Panc1 (cell line): ENCODE measurements at regions not wholly inside any gene's neighbourhood (a gene's known extent, or its start where the extent isn't known, plus 50 kb on each side); places are given as distances from the start of the nearest gene placed in this dataset.

Source experiments
- ATAC-seq: fragments of 200-7000 bp; cut with Tn5 transposase; 2 replicates; pipeline ENCODE4 v1.9.1; 2020; ENCODE audit warnings: mild to moderate bottlenecking, moderate library complexity
- BruUV-seq: library from RNA; stranded (reverse); fragments of 400-500 nt; replicated peaks from 2 replicates; lab custom pipeline; 2021; lab: Mats Ljungman, UMichigan
- CTCF ChIA-PET: fragments of 300-600 bp; sonication (Branson Sonifier 250); formaldehyde crosslinking; loops from one replicate; lab custom pipeline; 2022; ENCODE audit warnings: antibody characterized with exemption; lab: Charles Lee
- POLR2A ChIA-PET: fragments of 300-600 bp; sonication (Branson Sonifier 250); formaldehyde crosslinking; loops from one replicate; lab custom pipeline; 2022; ENCODE audit warnings: antibody characterized with exemption; lab: Charles Lee
- DNase-seq: peaks from one replicate; pipeline ENCODE4 v3.0.0-alpha.2; 2010; ENCODE audit warnings: low read depth, low spot score
- H3K27ac ChIP-seq: 2 replicates; pipeline ENCODE4 v1.5.1; 2011; ENCODE audit warnings: mild to moderate bottlenecking, low read length, inconsistent platforms
- H3K27me3 ChIP-seq: fragments of 200-500 bp; sonication (Bioruptor generic); 2 replicates; pipeline ENCODE4 v1.6.0; 2014; ENCODE audit warnings: low read length, inconsistent platforms; ENCODE audit not compliant: control insufficient read depth, insufficient read depth
- H3K36me3 ChIP-seq: fragments of 200-500 bp; sonication (Bioruptor generic); 2 replicates; pipeline ENCODE4 v1.5.1; 2014; ENCODE audit warnings: inconsistent platforms, mild to moderate bottlenecking, low read length, moderate library complexity; ENCODE audit not compliant: control insufficient read depth, insufficient read depth
- H3K4me1 ChIP-seq: 2 replicates; pipeline ENCODE4 v1.5.1; 2011; ENCODE audit warnings: inconsistent platforms, mild to moderate bottlenecking, low read length, moderate library complexity; ENCODE audit not compliant: control insufficient read depth, insufficient read depth
- H3K4me3 ChIP-seq, 2 experiments: 2 replicates each; pipeline ENCODE4 v1.5.1; 2011 to 2012; ENCODE audit warnings: low read depth in 2 of 2, low read length in 2 of 2, mild to moderate bottlenecking in 2 of 2, inconsistent platforms in 1 of 2, moderate library complexity in 1 of 2
- H3K9me3 ChIP-seq: fragments of 200-500 bp; sonication (Bioruptor generic); 2 replicates; pipeline ENCODE4 v1.5.1; 2014; ENCODE audit warnings: low read depth, mild to moderate bottlenecking, inconsistent platforms, low read length, moderate library complexity; ENCODE audit not compliant: control insufficient read depth, insufficient read depth
- POLR2AphosphoS5 ChIP-seq: IDR thresholded peaks from 2 replicates; pipeline ENCODE4 v1.6.1; 2012; ENCODE audit warnings: mild to moderate bottlenecking, low read depth, low read length, moderate library complexity
- SIN3A ChIP-seq: IDR thresholded peaks from 2 replicates; pipeline ENCODE4 v1.6.1; 2012; ENCODE audit warnings: low read depth, mild to moderate bottlenecking, low read length, moderate library complexity, borderline replicate concordance; ENCODE audit not compliant: insufficient read depth
- TCF7L2 ChIP-seq: IDR thresholded peaks from 2 replicates; pipeline ENCODE4 v1.6.1; 2011; ENCODE audit warnings: mild to moderate bottlenecking, low read depth, low read length, inconsistent platforms
- in situ Hi-C: cut with HindIII; loops from 2 replicates; pipeline ENCODE4 v1.10.0; 2016; ENCODE audit warnings: low sequenced_read_pairs, low pct_unique_long_range_greater_than_20kb
- intact Hi-C: fragments of 100-400 bp; cut with micrococcal nuclease; formaldehyde crosslinking; loops from one replicate; pipeline ENCODE4 v1.10.0; 2022; ENCODE audit not compliant: unreplicated experiment
- TF ChIP-seq, protein P1 (sequence below): fragments of 450-650 bp; IDR thresholded peaks from 2 replicates; pipeline ENCODE4 v1.5.1; 2017; ENCODE audit warnings: mild to moderate bottlenecking
- TF ChIP-seq, protein P2 (sequence below), 2 experiments: IDR thresholded peaks; 2 replicates each; pipeline ENCODE4 v1.6.1; 2011 to 2012; ENCODE audit warnings: low read depth in 2 of 2, control low read depth in 1 of 2, low read length in 1 of 2, mild to moderate bottlenecking in 1 of 2, moderate library complexity in 1 of 2; ENCODE audit not compliant: insufficient read depth in 1 of 2

DNA sequence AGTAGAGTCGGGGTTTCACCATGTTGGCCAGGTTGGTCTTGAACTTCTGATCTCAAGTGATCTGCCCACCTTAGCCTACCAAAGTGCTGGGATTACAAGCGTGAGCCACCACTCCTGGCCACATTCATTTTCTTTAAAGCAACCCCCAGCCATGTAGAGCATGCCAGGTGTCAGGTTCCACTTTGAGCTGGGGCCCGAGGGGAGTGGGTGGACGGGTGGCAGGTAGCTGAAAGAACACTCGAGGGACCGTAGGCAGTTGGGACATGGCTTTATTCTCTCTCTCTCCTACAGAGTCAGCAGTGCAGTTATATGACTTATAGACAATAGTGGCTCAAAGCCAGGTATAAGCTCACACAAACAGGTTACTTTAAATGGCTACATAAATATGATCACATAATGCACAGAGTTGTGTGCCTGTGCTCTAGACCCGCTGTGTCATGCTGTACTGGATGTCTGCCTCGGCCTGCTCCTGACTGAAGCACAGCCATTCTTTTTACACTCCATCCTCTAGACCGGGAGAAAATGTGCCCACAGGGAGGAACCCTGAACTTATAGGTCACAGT lies 60.5 kb upstream of the FAM120A start:
- POLR2A ChIA-PET: no interaction called here
- H3K27me3 ChIP-seq: no peaks in the 10 kb centered on the region
- in situ Hi-C loops: no loop called here
- BruUV-seq: no TSS peak
- no peak for DNase-seq
- TF ChIP-seq, protein P1, sequence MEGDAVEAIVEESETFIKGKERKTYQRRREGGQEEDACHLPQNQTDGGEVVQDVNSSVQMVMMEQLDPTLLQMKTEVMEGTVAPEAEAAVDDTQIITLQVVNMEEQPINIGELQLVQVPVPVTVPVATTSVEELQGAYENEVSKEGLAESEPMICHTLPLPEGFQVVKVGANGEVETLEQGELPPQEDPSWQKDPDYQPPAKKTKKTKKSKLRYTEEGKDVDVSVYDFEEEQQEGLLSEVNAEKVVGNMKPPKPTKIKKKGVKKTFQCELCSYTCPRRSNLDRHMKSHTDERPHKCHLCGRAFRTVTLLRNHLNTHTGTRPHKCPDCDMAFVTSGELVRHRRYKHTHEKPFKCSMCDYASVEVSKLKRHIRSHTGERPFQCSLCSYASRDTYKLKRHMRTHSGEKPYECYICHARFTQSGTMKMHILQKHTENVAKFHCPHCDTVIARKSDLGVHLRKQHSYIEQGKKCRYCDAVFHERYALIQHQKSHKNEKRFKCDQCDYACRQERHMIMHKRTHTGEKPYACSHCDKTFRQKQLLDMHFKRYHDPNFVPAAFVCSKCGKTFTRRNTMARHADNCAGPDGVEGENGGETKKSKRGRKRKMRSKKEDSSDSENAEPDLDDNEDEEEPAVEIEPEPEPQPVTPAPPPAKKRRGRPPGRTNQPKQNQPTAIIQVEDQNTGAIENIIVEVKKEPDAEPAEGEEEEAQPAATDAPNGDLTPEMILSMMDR: no peak
- TF ChIP-seq SIN3A (no peak), TCF7L2 (no peak), POLR2AphosphoS5 (no peak)
- TF ChIP-seq, protein P2, sequence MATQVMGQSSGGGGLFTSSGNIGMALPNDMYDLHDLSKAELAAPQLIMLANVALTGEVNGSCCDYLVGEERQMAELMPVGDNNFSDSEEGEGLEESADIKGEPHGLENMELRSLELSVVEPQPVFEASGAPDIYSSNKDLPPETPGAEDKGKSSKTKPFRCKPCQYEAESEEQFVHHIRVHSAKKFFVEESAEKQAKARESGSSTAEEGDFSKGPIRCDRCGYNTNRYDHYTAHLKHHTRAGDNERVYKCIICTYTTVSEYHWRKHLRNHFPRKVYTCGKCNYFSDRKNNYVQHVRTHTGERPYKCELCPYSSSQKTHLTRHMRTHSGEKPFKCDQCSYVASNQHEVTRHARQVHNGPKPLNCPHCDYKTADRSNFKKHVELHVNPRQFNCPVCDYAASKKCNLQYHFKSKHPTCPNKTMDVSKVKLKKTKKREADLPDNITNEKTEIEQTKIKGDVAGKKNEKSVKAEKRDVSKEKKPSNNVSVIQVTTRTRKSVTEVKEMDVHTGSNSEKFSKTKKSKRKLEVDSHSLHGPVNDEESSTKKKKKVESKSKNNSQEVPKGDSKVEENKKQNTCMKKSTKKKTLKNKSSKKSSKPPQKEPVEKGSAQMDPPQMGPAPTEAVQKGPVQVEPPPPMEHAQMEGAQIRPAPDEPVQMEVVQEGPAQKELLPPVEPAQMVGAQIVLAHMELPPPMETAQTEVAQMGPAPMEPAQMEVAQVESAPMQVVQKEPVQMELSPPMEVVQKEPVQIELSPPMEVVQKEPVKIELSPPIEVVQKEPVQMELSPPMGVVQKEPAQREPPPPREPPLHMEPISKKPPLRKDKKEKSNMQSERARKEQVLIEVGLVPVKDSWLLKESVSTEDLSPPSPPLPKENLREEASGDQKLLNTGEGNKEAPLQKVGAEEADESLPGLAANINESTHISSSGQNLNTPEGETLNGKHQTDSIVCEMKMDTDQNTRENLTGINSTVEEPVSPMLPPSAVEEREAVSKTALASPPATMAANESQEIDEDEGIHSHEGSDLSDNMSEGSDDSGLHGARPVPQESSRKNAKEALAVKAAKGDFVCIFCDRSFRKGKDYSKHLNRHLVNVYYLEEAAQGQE (IDR thresholded peaks at IDR 0.05; ENCODE audit: insufficient read depth in 1 of 2, low read depth in 2 of 2, low read length in 1 of 2): no peak
- H3K4me1 ChIP-seq: no peaks in the 10 kb centered on the region
- no peak overlapping the region for H3K4me3 ChIP-seq
- intact Hi-C loops: no loop called here
- CTCF ChIA-PET: no interaction called here
- no peaks in the 10 kb centered on the region for H3K9me3 ChIP-seq
- no peak for ATAC-seq
- no peaks in the 10 kb centered on the region for H3K36me3 ChIP-seq
- H3K27ac ChIP-seq: no peak overlapping the region

DNA sequence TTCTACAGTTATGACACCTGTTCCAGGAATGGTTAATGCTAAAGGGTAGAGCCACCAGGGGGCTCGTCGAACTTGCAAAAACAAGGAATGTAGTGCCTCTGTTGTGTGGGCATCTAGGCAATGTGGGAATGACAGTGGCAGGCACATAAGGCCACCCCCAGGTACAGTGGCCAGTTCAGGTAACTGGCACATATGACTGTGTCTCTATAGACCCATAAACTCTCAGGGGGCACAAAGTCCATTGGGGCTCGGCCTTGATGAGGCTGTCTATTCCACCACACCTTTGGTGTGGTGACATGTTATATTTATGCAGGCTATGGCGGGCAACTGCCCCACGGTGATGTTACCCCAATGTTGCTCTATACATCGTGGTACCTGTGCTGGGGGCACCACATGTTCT lies 59.6 kb upstream of the FAM120A start:
- ChIA-PET POLR2A (no interaction called here), CTCF (no interaction called here)
- no peaks in the 10 kb centered on the region for H3K27me3 ChIP-seq
- in situ Hi-C loops: no loop called here
- no peaks in the 10 kb centered on the region for H3K36me3 ChIP-seq
- no peaks in the 10 kb centered on the region for H3K9me3 ChIP-seq
- ATAC-seq: no peak
- intact Hi-C loops: no loop called here
- DNase-seq: no peak
- H3K4me1 ChIP-seq: no peaks in the 10 kb centered on the region
- BruUV-seq: no TSS peak
- TF ChIP-seq POLR2AphosphoS5: no peak
- TF ChIP-seq, protein P1: no peak
- H3K27ac ChIP-seq: no peak overlapping the region
- H3K4me3 ChIP-seq: no peak overlapping the region
